ENCODE measurements at regions not wholly inside any gene's neighbourhood (a gene's known extent, or its start where the extent isn't known, plus 50 kb on each side); places are given as distances from the start of the nearest gene placed in this dataset.
A peak's percentile ranks its signal among the peaks of the same experiment; 100 is the strongest.

DNA sequence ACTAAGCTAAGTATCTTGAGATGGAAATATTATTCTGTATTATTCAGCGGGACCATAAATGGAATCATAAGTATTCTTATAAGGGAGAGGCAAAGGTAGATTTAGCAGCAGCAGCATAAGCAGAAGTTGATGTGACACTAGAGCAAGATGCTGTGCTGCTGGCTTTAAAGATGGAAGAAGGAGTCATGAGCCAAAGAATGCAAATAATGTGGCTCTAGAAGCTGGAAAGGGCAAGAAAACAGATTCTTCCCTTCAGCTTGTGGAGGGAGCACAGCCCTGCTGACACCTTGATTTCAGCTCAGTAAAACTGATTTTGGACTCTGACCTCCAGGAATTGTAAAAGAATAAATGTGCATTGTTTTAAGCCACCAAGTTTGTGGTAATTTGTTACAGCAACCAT is 144.2 kb upstream of the ANKRD28 start:
- no peaks in the 10 kb centered on the region for H3K9me3 Mint-ChIP-seq
- H3K27me3 Mint-ChIP-seq = peaks cover 0 to 21% of the 10 kb centered on the region in 2 donors
- no peak overlapping the region for H3K4me3 Mint-ChIP-seq
- no peaks in the 10 kb centered on the region for H3K36me3 Mint-ChIP-seq (ENCODE audit: insufficient read depth)
- DNase-seq (no peak), ATAC-seq (replicated peaks) (no peak)
- no peaks in the 10 kb centered on the region for H3K4me1 Mint-ChIP-seq (ENCODE audit: low read depth in 2 of 2)
- H3K27ac Mint-ChIP-seq = no peak overlapping the region

DNA sequence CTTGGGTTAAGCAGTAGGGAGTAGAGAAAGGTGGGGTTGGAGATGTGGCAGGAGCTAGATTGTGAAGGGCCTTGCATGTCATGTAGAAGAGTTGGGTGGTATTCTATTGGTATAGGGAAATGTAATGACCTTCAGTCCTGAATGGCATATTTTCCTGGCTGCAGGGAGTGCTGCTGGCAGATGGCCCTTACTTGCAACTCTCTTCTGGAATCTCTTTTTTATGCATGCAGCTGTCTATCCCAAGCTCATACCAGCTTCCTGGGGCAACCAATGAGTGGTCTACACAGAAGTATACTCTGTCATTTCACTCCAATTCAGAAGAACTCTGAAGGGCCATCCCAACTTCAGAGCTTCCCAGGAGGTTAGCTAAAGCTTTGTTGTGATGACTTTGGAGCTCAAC is 144.7 kb upstream of the ANKRD28 start:
- Mint-ChIP-seq H3K4me1 (ENCODE audit: low read depth in 2 of 2) (no peaks in the 10 kb centered on the region), H3K27ac (no peak overlapping the region), H3K36me3 (ENCODE audit: insufficient read depth) (no peaks in the 10 kb centered on the region), H3K4me3 (no peak overlapping the region), H3K27me3 (peaks cover 0 to 18% of the 10 kb centered on the region in 2 donors), H3K9me3 (no peaks in the 10 kb centered on the region)
- ATAC-seq (replicated peaks) (no peak), DNase-seq (no peak)

DNA sequence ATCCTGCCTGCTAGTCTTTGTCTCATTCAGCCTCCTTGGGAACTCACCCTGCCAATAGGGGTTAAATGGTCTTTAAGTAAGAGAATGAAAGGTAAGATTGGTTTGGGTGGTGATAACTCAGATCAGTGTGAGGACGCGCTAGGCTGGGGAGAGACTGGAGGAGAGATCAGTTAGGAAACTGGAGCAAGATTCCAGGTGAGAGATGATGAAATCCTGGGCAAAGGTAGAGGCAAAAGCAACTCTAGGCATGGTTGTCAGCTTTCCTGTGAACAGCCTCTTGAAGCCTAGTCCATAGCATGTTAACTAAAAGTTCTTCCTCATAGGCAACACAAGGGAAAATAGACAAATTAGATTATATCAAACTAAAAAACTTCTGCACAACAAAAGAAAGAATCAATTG is 145.2 kb upstream of the ANKRD28 start:
- DNase-seq (no peak), ATAC-seq (replicated peaks) (no peak)
- Mint-ChIP-seq H3K9me3 (no peaks in the 10 kb centered on the region), H3K27ac (no peak overlapping the region), H3K36me3 (ENCODE audit: insufficient read depth) (no peaks in the 10 kb centered on the region), H3K27me3 (peaks cover 0 to 18% of the 10 kb centered on the region in 2 donors), H3K4me1 (ENCODE audit: low read depth in 2 of 2) (no peaks in the 10 kb centered on the region), H3K4me3 (no peak overlapping the region)

DNA sequence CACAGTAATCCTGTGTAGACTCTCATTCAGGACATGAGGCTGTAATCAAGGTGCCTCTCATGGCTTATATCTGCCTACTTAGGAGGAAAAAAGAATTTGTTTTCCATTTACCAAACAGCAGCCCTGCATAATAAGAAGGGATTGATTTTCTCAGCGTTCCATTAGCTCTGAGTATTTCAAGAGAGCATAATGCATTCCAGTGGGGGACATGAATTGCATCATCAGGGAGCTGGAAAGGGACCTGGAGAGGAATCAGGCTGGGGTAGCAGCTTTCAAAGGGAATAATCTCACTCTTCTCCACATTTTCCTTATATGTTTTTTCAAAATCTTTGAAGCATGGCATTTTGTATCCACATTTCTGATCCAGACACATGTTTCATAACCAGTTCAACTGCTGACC is 150.6 kb upstream of the ANKRD28 start:
- H3K9me3 Mint-ChIP-seq = no peaks in the 10 kb centered on the region
- no peak overlapping the region for H3K27ac Mint-ChIP-seq
- ATAC-seq (replicated peaks) = no peak

DNA sequence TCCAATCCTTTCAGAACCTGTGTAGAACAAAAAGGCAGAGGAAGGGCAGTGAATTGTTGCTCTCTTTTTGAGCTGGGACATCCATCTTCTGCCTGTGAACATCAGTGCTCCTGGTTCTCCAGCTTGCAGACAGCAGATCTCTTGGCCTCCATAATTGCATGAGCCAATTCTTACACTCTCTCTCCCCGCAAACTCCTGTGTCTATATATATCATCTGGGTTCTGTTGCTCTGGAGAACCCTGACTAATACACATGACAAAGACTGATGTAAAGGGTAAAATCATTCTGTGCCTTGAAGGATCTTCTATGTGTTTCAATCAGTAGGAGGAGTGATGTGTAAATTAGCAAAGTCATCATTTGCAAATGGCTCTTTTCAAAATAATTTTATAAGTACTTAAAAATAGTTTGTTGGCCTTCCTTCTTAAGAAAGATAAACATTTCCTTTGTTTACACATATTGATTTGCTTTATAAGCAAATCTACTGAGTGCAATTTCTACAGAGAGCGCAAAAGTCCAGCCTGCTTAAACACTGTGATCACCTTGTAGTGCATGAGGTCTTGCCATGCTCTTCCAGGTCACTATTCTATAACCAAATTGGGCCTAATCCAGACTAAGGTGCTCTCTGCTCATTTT is 154.9 kb upstream of the ANKRD28 start:
- no peak overlapping the region for H3K4me3 Mint-ChIP-seq
- no peaks in the 10 kb centered on the region for H3K9me3 Mint-ChIP-seq
- no peak for DNase-seq
- no peak for ATAC-seq (replicated peaks)
- no peaks in the 10 kb centered on the region for H3K4me1 Mint-ChIP-seq (ENCODE audit: low read depth in 2 of 2)
- no peak overlapping the region for H3K27ac Mint-ChIP-seq
- peaks cover 0 to 15% of the 10 kb centered on the region in 2 donors for H3K27me3 Mint-ChIP-seq
- no peaks in the 10 kb centered on the region for H3K36me3 Mint-ChIP-seq (ENCODE audit: insufficient read depth)

More for the DNA sequence above, 150.6 kb upstream of the ANKRD28 start:
- peaks cover 0 to 10% of the 10 kb centered on the region in 2 donors for H3K27me3 Mint-ChIP-seq
- DNase-seq = no peak
- no peak overlapping the region for H3K4me3 Mint-ChIP-seq
- H3K4me1 Mint-ChIP-seq (ENCODE audit: low read depth in 2 of 2) = no peaks in the 10 kb centered on the region
- H3K36me3 Mint-ChIP-seq (ENCODE audit: insufficient read depth) = no peaks in the 10 kb centered on the region

DNA sequence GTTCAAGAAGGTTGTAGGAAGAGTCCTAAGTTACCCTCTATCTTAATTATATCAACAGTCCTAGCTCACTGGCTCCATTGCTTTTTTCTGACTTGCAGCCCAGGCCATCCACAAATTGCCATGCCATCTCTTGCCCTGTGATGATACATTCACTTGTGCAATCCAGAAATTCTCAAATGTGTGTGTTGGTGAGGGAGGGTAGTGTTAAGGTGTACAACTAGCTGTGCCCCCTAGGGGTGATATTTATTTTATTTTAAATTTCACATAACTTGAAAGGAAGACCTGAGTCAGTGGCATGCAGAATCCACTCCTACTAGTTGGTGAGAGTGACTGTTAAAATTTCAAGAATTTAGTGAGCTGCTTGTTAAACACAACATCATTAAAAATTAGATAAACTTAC is 156.1 kb upstream of the ANKRD28 start:
- H3K4me1 Mint-ChIP-seq (ENCODE audit: low read depth in 2 of 2) = no peaks in the 10 kb centered on the region
- no peak for DNase-seq
- peaks cover 0 to 15% of the 10 kb centered on the region in 2 donors for H3K27me3 Mint-ChIP-seq
- no peak for ATAC-seq (replicated peaks)
- no peak overlapping the region for H3K27ac Mint-ChIP-seq
- no peak overlapping the region for H3K4me3 Mint-ChIP-seq
- H3K36me3 Mint-ChIP-seq (ENCODE audit: insufficient read depth) = no peaks in the 10 kb centered on the region
- no peaks in the 10 kb centered on the region for H3K9me3 Mint-ChIP-seq

DNA sequence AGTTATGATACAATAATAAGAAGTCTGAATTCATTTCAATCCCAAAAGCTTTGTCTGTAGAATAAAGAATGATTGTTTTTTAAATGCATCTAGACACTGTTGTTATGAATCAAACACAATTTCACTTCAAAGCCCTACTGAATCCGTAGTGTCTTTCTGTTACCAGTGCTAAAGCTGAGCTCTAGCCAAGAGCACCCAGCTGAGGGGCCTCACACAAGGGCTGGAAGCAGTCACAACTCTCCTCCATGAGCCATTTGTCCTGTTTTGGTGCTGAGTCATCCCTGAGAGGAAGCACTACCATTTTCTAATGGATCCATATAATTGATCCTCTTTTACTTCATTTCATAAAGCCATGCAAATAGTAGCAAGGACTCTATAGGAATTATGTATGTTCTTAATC is 158.2 kb upstream of the ANKRD28 start:
- ATAC-seq (replicated peaks) (no peak), DNase-seq (no peak)
- H3K4me3 Mint-ChIP-seq = no peak overlapping the region
- H3K4me1 Mint-ChIP-seq (ENCODE audit: low read depth in 2 of 2) = no peaks in the 10 kb centered on the region
- no peak overlapping the region for H3K27ac Mint-ChIP-seq
- H3K9me3 Mint-ChIP-seq = no peaks in the 10 kb centered on the region
- peaks cover 0 to 5% of the 10 kb centered on the region in 2 donors for H3K27me3 Mint-ChIP-seq
- no peaks in the 10 kb centered on the region for H3K36me3 Mint-ChIP-seq (ENCODE audit: insufficient read depth)

DNA sequence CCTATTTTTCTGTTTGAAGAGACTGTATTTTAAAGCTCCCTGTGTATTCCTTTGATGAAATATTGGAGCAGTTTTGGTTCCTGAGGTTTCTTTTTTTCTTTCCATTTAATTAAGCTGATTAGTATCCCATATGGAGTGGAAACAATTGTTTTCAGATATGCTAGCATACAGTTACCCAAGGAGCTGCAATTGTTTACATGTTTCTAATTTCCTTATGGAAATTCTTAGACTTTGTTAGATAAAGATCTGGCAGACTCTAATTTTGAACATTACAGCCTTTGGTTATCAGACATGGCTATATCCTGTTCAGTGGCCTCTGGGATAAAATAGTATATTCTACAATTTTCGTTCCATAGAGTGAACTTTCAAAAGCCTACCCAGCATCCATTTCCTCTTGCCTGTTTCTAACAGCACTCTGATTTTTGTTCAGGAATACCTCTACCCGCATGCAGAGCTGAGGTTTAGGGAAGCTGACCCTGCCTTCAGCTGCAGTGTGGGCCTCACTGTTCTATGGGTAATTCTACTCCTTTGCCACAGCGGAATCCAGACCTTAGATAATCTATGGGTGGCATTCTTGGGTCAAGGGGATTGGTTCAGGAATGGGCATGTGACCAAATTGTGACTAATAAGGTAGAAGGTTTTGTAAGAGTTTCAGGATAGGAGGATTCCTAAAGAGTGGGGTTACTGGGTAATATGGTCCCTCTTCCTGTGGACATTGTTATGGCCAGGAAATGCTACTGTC is 161.1 kb upstream of the ANKRD28 start:
- no peak for ATAC-seq (replicated peaks)
- Mint-ChIP-seq H3K27me3 (peaks cover 10 to 21% of the 10 kb centered on the region in 2 donors), H3K36me3 (ENCODE audit: insufficient read depth) (no peaks in the 10 kb centered on the region), H3K27ac (no peak overlapping the region), H3K4me1 (ENCODE audit: low read depth in 2 of 2) (no peaks in the 10 kb centered on the region), H3K4me3 (no peak overlapping the region), H3K9me3 (no peaks in the 10 kb centered on the region)
- no peak for DNase-seq

DNA sequence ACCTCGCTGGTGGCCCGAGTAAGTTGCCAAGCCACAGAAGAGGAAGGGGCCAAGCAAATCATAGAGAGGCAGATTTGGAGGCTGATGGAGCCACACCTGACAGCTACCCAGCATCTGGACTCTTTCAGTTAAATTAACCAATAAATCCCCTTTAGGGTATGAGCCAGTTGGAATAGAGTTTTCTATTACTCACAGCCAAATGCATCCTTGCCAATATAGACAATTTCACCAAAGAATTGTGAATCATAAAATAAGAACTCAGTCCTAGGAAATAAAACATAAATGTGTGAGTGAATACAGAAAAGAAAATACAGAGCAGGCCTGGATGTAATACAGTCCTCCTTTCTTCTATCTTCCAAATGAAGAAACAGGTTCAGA is 161.6 kb upstream of the ANKRD28 start:
- ATAC-seq (replicated peaks) = no peak
- Mint-ChIP-seq H3K4me3 (no peak overlapping the region), H3K9me3 (no peaks in the 10 kb centered on the region), H3K4me1 (ENCODE audit: low read depth in 2 of 2) (no peaks in the 10 kb centered on the region), H3K27me3 (peaks cover 10 to 25% of the 10 kb centered on the region in 2 donors), H3K36me3 (ENCODE audit: insufficient read depth) (no peaks in the 10 kb centered on the region), H3K27ac (no peak overlapping the region)
- DNase-seq = no peak

DNA sequence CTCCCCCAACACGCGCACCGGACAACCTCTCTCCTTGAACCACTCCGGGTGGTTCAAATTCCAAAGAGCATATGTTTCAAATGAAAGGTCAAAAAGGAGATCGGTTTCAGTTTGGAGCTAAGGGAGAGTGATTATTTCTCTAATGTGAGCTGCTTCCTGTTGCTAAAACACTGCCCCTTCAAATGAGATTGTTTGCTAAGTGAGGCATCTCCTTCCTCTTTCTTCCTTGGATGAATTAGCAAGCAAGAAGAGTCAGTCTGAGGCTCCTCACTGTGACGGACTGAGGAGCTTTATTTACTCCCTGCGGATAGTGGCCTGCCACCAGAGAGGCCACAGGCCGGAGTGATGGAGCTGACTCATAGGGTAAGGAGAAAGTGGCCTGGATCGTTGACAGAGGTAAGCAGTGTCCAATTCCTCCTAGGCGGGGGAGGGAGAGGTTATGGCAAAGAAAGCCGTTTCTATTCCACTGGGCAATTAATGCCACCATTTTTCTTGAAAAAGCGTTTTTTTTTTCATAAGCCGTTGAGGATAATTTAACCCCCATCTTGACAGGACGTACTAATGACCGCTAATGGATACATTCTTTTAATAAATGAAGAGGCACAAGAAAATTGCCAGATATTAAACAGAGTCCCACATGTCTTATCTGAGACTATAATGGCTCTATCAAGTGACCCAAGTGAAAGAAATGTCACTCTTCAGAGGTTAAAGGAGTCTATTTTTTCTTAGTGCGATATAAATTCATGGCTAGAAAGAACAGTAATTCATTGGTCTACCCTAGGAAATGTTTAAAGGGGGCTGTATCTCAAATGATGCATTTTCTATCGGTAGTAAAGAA is 167.0 kb upstream of the ANKRD28 start:
- H3K4me1 Mint-ChIP-seq (ENCODE audit: low read depth in 2 of 2) = no peaks in the 10 kb centered on the region
- no peak overlapping the region for H3K4me3 Mint-ChIP-seq
- H3K9me3 Mint-ChIP-seq = no peaks in the 10 kb centered on the region
- H3K36me3 Mint-ChIP-seq (ENCODE audit: insufficient read depth) = no peaks in the 10 kb centered on the region
- H3K27me3 Mint-ChIP-seq = peaks cover 10 to 39% of the 10 kb centered on the region in 2 donors
- DNase-seq (no peak), ATAC-seq (replicated peaks) (no peak)
- no peak overlapping the region for H3K27ac Mint-ChIP-seq

DNA sequence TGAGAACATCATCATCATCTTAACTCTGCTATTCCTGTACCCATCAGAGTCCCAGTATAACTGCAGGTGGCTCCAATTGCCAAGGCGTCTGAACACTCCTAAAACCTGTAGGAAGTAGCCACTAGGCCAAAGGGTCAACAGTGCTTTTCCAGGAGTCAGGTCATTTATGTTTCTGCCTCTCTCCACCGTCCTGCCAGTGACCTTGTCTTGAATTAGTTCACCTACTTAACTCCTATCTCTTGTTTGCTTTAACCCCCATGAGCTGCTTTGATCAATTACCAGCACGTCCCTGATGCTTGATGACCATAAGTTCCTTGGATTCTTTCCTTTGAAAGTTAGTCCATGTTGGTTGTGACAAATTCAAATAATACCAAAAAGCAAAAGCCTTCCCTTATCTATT is 169.8 kb upstream of the ANKRD28 start:
- H3K4me3 Mint-ChIP-seq = no peak overlapping the region
- DNase-seq = no peak
- no peaks in the 10 kb centered on the region for H3K4me1 Mint-ChIP-seq (ENCODE audit: low read depth in 2 of 2)
- no peak for ATAC-seq (replicated peaks)
- no peak overlapping the region for H3K27ac Mint-ChIP-seq
- H3K9me3 Mint-ChIP-seq = no peaks in the 10 kb centered on the region
- peaks cover 10 to 40% of the 10 kb centered on the region in 2 donors for H3K27me3 Mint-ChIP-seq
- no peaks in the 10 kb centered on the region for H3K36me3 Mint-ChIP-seq (ENCODE audit: insufficient read depth)

DNA sequence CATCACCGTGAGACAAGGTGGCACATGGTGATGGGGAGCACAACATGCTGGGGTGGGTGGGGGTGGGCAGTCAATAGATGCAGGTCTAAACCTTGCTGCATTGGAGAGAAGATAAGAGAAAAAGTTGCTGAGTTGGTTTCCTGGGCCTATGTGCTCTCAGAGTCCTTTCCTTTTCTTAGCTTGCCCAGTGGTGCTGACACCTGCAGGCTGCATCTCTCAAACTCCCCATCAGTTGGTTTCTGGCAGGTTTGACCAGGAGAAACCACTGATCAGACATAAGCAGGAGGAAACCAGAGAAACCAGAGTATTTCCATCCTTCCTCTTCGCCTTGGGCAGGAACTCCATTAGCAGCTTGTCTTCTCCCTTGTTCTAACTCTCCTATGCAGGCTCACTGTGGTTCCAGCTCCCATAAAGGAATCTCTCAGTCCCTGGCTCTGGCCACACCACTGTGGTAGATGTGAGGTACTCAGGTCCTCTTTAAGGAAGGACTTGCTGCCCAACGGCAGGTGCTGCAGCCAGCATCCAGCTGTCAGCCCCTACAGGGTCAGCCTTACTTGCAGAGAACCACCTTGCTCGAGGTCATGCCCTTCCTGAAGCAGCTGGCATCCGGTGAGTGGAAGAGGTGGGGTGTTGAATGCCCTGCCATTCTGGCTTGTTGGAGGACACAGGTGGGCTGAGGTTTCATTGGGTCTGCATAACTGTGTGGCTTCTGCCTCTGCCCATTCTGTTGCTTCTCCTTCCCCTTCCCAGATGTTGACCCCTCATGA is 172.3 kb upstream of the ANKRD28 start:
- H3K9me3 Mint-ChIP-seq = no peaks in the 10 kb centered on the region
- no peak for DNase-seq
- no peak for ATAC-seq (replicated peaks)
- H3K27ac Mint-ChIP-seq = peak overlapping the region in 1 of 2 donors; percentile 49
- peaks cover 10 to 21% of the 10 kb centered on the region in 2 donors for H3K27me3 Mint-ChIP-seq
- no peaks in the 10 kb centered on the region for H3K36me3 Mint-ChIP-seq (ENCODE audit: insufficient read depth)
- no peak overlapping the region for H3K4me3 Mint-ChIP-seq
- H3K4me1 Mint-ChIP-seq (ENCODE audit: low read depth in 2 of 2) = no peaks in the 10 kb centered on the region

DNA sequence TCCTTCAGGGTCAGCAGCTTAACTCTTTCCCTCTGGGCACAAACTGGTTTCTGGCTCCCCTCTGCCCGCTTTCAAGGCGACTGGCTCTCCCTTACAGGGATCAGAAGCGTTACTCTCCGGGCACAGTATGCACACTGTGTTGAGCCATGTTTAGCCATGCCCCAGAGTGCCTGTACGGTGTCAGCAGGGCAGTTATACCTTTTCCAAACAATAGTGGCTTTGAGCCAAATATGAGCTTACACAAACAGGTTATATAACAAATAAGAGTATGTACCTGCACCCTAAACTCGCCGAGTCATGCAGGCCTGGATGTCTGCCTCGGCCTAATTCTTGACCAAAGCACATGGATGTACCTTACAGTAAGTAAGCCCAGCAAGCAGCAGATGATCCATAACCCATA is 175.6 kb upstream of the ANKRD28 start:
- ATAC-seq (replicated peaks) = no peak
- Mint-ChIP-seq H3K36me3 (ENCODE audit: insufficient read depth) (no peaks in the 10 kb centered on the region), H3K27ac (no peak overlapping the region), H3K4me3 (no peak overlapping the region), H3K4me1 (ENCODE audit: low read depth in 2 of 2) (no peaks in the 10 kb centered on the region), H3K27me3 (peaks cover 18 to 23% of the 10 kb centered on the region in 2 donors), H3K9me3 (no peaks in the 10 kb centered on the region)
- DNase-seq = no peak

All from effector memory CD8-positive, alpha-beta T cell (primary cell).